Subcutaneous abdominal adipose tissue (tissue), 5 donors: ENCODE measurements at regions not wholly inside any gene's neighbourhood (a gene's known extent, or its start where the extent isn't known, plus 50 kb on each side); places are given as distances from the start of the nearest gene placed in this dataset.
"Not testable (repeated sequence)": the region's sequence is repeated elsewhere in the genome, so short reads cannot be mapped to it uniquely, and the experiment has no call there.

Experiments
- H3K27ac ChIP-seq: one replicate; pipeline ENCODE4 v1.7.0; 2013; ENCODE audit warnings: low read depth, mild to moderate bottlenecking, inconsistent platforms, low read length, moderate library complexity
- H3K27me3 ChIP-seq, 5 donors: one replicate each; pipeline ENCODE4 v1.7.0; 2013; ENCODE audit warnings: low read length in 5 of 5, inconsistent platforms in 1 of 5; ENCODE audit not compliant: control insufficient read depth in 5 of 5, insufficient read depth in 4 of 5
- H3K36me3 ChIP-seq, 5 donors: one replicate each; pipeline ENCODE4 v1.7.0; 2013; ENCODE audit warnings: low read length in 5 of 5; ENCODE audit not compliant: control insufficient read depth in 5 of 5, insufficient read depth in 5 of 5
- H3K4me1 ChIP-seq, 5 donors: one replicate each; pipeline ENCODE4 v1.7.0; 2013; ENCODE audit warnings: low read length in 5 of 5, mild to moderate bottlenecking in 3 of 5, moderate library complexity in 1 of 5; ENCODE audit not compliant: control insufficient read depth in 5 of 5, insufficient read depth in 5 of 5
- H3K4me3 ChIP-seq, 5 donors: one replicate each; pipeline ENCODE4 v1.7.0; 2013; ENCODE audit warnings: low read length in 5 of 5, low read depth in 1 of 5
- H3K9ac ChIP-seq, 5 donors: one replicate each; pipeline ENCODE4 v1.7.0; 2013; ENCODE audit warnings: low read length in 5 of 5, mild to moderate bottlenecking in 4 of 5, moderate library complexity in 3 of 5
- H3K9me3 ChIP-seq, 5 donors: one replicate each; pipeline ENCODE4 v1.7.0; 2013; ENCODE audit warnings: low read length in 5 of 5; ENCODE audit not compliant: control insufficient read depth in 5 of 5
- donor health status: healthy.
- donor health status: healthy.
- donor health status: healthy.
- donor health status: healthy.
- donor health status: healthy.

GRCh38 chr18:47716632-47717185, 213.8 kb downstream of the SMAD2 start:
- Histone ChIP-seq H3K27ac (no peak overlapping the region), H3K36me3 (no peaks in the 10 kb centered on the region), H3K9ac (no peak overlapping the region), H3K4me3 (no peak overlapping the region), H3K9me3 (peaks cover 0 to 5% (median 0%) of the 10 kb centered on the region in 5 donors), H3K4me1 (no peaks in the 10 kb centered on the region), H3K27me3 (peaks cover 0 to 8% (median 0%) of the 10 kb centered on the region in 5 donors)

- Histone ChIP-seq H3K9ac (no peak overlapping the region), H3K4me3 (no peak overlapping the region), H3K27me3 (peaks cover 0 to 4% (median 0%) of the 10 kb centered on the region in 5 donors), H3K27ac (no peak overlapping the region), H3K36me3 (no peaks in the 10 kb centered on the region), H3K4me1 (no peaks in the 10 kb centered on the region), H3K9me3 (no peaks in the 10 kb centered on the region)
Measured at GRCh38 chr18:47710451-47710850, 220.0 kb downstream of the SMAD2 start.

DNA sequence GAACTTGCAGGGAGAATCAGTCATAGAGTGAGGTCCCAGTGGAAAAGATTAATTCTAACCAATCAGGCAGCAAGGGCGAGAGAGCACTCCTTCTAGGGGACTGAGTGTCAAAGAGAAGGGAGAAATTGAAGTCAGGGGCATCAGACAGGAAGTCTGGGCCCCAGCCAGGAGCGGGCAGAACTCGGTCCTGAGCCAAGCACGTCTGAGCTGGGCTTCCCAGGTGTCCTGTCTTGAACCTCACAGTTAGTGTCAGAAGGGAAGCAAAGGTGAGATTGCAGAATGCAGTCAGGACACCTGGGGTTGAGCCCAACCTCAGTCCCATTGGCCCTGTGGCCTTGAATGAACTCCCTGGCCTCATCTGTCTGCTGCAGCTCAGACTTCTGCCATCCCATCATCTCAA, 220.9 kb downstream of the SMAD2 start:
- Histone ChIP-seq H3K4me1 (no peaks in the 10 kb centered on the region), H3K27ac (no peak overlapping the region), H3K9ac (no peak overlapping the region), H3K27me3 (peaks cover 0 to 4% (median 0%) of the 10 kb centered on the region in 5 donors), H3K4me3 (no peak overlapping the region), H3K36me3 (no peaks in the 10 kb centered on the region), H3K9me3 (no peaks in the 10 kb centered on the region)

GRCh38 chr18:47708206-47708605, 222.3 kb downstream of the SMAD2 start:
- H3K36me3 ChIP-seq: no peaks in the 10 kb centered on the region
- H3K9ac ChIP-seq: no peak overlapping the region
- no peaks in the 10 kb centered on the region for H3K4me1 ChIP-seq
- H3K27me3 ChIP-seq: peaks cover 0 to 4% (median 2%) of the 10 kb centered on the region in 5 donors
- no peak overlapping the region for H3K4me3 ChIP-seq
- H3K27ac ChIP-seq: no peak overlapping the region
- no peaks in the 10 kb centered on the region for H3K9me3 ChIP-seq

DNA sequence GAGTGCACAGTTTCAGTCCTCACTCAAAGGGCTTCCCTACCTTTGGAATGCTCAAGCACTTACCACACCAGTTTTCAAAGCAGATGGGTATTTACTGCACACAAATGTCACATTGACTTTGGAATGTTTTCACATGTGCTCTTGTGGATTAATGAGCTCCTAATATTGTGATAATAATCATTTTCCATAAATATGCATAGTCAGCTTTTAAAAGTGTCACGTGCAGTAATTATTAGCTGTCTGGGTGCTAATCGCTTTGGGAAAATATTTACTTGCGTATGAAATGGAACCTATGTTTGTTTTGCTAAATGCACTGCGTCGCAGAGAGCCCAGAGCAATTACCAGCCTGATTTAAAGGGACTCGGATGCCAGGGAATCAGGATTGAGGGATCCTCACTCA, 229.3 kb downstream of the SMAD2 start:
- Histone ChIP-seq H3K27ac (no peak overlapping the region), H3K4me1 (no peaks in the 10 kb centered on the region), H3K9ac (no peak overlapping the region), H3K36me3 (no peaks in the 10 kb centered on the region), H3K4me3 (no peak overlapping the region), H3K9me3 (no peaks in the 10 kb centered on the region), H3K27me3 (peaks cover 0 to 3% (median 0%) of the 10 kb centered on the region in 5 donors)

DNA sequence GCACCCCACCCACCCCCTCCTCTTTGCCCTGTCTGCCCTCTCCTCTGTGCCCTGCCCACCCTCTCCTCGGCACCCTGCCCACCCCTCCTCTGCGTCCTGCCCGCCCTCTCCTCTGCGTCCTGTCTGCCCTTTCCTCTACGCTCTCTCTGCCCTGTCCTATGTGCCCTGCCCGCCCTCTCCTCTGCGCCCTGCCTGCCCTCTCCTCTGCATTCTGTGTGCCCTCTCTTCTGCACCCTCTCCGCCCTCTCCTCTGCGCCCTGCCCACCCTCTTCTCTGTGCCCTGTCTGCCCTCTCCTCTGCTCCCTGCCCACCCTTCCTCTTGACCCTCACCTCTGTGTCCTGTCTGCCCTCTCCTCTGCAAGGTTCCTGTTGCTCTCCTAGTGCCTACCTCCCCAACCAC, 233.6 kb downstream of the SMAD2 start:
- no peaks in the 10 kb centered on the region for H3K36me3 ChIP-seq
- no peaks in the 10 kb centered on the region for H3K4me1 ChIP-seq
- H3K27me3 ChIP-seq: peaks cover 0 to 2% (median 0%) of the 10 kb centered on the region in 5 donors
- H3K9me3 ChIP-seq: no peaks in the 10 kb centered on the region
- no peak overlapping the region for H3K27ac ChIP-seq
- H3K4me3 ChIP-seq: no peak overlapping the region
- H3K9ac ChIP-seq: no peak overlapping the region

DNA sequence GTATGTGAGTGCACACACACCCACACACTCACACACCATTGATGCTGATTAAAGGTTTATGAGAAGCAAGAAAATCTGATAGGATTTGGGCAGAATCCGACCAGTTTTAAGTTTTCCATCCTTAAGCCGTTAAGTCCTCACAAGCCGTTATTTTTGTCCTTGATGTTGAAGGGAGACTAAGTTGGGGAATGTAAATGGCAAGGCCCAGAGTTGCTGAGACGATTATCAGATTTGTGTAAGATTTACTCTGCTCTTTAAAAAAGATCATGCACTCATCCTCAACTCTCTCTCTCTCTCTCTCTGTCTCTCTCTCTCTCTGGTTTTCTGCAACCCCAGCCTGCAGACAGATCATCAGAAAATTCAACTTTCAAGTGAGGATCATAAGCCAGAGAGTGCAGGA, 238.8 kb downstream of the SMAD2 start:
- Histone ChIP-seq H3K27me3 (peaks cover 0 to 2% (median 0%) of the 10 kb centered on the region in 5 donors), H3K27ac (no peak overlapping the region), H3K36me3 (no peaks in the 10 kb centered on the region), H3K9ac (no peak overlapping the region), H3K9me3 (no peaks in the 10 kb centered on the region), H3K4me1 (no peaks in the 10 kb centered on the region), H3K4me3 (no peak overlapping the region)

DNA sequence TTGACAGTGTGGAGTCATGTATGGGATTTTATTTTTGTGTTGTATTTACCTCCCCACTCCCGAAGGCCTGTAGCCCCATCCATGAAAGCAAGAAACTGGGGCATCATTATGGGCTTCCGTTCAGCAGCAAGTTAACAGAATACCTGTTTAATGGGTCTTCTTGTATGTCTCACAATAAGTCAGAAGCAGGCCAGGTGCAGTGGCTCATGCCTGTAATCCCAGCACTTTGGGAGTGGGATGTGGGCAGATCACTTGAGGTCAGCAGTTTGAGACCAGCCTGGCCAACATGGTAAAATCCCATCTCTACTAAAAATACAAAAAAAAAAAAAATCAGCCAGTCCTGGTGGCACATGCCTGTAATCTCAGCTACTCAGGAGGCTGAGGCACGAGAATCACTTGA, 239.7 kb downstream of the SMAD2 start:
- not testable (repeated sequence) for H3K27ac ChIP-seq, H3K27me3 ChIP-seq, H3K36me3 ChIP-seq

DNA sequence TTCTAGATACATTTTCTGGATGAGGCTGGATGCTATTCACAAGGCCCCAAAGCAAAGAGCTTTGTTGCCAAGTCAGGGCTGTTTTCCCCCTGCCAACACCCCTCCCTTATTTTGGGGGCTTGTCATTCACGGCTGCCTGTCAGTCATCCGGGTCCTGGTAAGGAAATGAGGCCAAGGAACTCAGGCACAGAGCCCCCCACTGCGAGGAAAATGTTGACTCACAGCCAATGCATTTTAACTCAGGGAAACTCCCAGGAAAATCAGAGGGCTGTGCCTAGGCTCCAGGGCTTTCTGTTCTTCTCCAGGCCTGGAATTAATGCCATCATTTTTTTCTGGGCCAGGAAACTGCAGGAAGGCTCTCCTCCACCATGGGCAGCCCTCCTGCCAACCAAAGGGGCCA, 241.1 kb downstream of the SMAD2 start:
- H3K27ac ChIP-seq: no peak overlapping the region
- peaks cover 0 to 2% (median 0%) of the 10 kb centered on the region in 5 donors for H3K27me3 ChIP-seq
- H3K4me1 ChIP-seq: no peaks in the 10 kb centered on the region
- H3K9ac ChIP-seq: no peak overlapping the region
- no peak overlapping the region for H3K4me3 ChIP-seq
- no peaks in the 10 kb centered on the region for H3K36me3 ChIP-seq
- H3K9me3 ChIP-seq: no peaks in the 10 kb centered on the region

More for the DNA sequence above, 239.7 kb downstream of the SMAD2 start:
- not testable (repeated sequence) for H3K4me3 ChIP-seq, H3K4me1 ChIP-seq, H3K9me3 ChIP-seq, H3K9ac ChIP-seq

GRCh38 chr18:47686806-47687205, 243.7 kb downstream of the SMAD2 start:
- H3K27ac ChIP-seq: no peak overlapping the region
- H3K9me3 ChIP-seq: no peaks in the 10 kb centered on the region
- no peak overlapping the region for H3K9ac ChIP-seq
- no peaks in the 10 kb centered on the region for H3K4me1 ChIP-seq
- no peak overlapping the region for H3K4me3 ChIP-seq
- no peaks in the 10 kb centered on the region for H3K36me3 ChIP-seq
- H3K27me3 ChIP-seq: peaks cover 0 to 2% (median 0%) of the 10 kb centered on the region in 5 donors

DNA sequence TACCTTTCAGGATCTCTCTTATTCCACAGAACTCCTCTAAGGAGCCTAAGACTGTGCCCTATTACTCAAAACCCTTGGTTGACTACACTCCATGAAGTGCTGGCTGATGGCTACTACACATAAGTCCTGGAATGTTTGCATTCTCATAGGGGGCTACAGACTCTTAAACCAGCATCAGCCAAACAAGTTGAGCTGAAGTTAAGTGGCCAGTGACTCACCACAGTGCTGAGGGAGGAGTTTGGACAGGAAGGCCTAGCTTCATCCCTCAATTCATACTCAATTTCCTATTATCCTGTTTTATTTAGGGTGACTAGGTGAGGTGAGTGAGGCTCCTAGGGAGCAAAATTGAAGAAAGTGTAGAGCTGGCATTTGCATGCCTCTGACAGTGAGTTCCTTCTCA, 246.7 kb downstream of the SMAD2 start:
- no peak overlapping the region for H3K4me3 ChIP-seq
- H3K27me3 ChIP-seq: no peaks in the 10 kb centered on the region
- no peaks in the 10 kb centered on the region for H3K9me3 ChIP-seq
- no peaks in the 10 kb centered on the region for H3K4me1 ChIP-seq
- no peak overlapping the region for H3K27ac ChIP-seq
- H3K36me3 ChIP-seq: no peaks in the 10 kb centered on the region
- H3K9ac ChIP-seq: no peak overlapping the region
